ENCODE measurements at regions not wholly inside any gene's neighbourhood (a gene's known extent, or its start where the extent isn't known, plus 50 kb on each side); places are given as distances from the start of the nearest gene placed in this dataset.

DNA sequence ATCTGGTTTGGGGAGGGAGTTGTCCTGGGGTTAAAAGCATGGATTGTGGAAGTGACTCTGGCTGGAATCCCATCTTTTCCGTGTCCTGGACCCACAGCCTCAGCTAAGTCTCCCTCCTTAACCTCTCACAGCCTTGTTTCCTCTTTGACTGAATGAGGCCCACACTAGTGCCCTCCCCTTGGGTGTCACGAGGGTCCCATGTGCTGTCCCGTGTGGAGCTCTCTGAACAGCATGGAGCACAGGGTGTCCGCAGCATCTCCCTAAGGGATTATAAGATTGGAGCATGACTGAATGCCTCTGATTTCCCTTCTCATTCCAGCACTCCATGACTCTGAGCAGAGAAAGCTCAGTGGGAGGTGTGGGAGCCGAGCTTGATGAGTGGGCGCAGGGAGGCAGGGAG lies 182.5 kb downstream of the TEX29 start:
- no peak for TF ChIP-seq POLR2A (IDR thresholded peaks at IDR 0.05)
- TF ChIP-seq, protein P1, sequence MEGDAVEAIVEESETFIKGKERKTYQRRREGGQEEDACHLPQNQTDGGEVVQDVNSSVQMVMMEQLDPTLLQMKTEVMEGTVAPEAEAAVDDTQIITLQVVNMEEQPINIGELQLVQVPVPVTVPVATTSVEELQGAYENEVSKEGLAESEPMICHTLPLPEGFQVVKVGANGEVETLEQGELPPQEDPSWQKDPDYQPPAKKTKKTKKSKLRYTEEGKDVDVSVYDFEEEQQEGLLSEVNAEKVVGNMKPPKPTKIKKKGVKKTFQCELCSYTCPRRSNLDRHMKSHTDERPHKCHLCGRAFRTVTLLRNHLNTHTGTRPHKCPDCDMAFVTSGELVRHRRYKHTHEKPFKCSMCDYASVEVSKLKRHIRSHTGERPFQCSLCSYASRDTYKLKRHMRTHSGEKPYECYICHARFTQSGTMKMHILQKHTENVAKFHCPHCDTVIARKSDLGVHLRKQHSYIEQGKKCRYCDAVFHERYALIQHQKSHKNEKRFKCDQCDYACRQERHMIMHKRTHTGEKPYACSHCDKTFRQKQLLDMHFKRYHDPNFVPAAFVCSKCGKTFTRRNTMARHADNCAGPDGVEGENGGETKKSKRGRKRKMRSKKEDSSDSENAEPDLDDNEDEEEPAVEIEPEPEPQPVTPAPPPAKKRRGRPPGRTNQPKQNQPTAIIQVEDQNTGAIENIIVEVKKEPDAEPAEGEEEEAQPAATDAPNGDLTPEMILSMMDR (IDR thresholded peaks at IDR 0.05 in 4 of 5, conservative IDR thresholded peaks at IDR 0.05 in 1 of 5) = no peak
- ATAC-seq = no peak
- no peak for DNase-seq
- in situ Hi-C loops (cut with MboI; ENCODE audit: low sequenced_read_pairs in 4 of 4) = no loop called here
- no peaks in the 10 kb centered on the region for H3K27me3 ChIP-seq
- intact Hi-C loops (cut with DNase I; ENCODE audit: low total_unique reads) = no loop called here
- H3K4me3 ChIP-seq = no peak overlapping the region
- no peaks in the 10 kb centered on the region for H3K4me1 ChIP-seq
- no peaks in the 10 kb centered on the region for H3K36me3 ChIP-seq
- H3K9me3 ChIP-seq = no peaks in the 10 kb centered on the region
- H3K27ac ChIP-seq = no peak overlapping the region

DNA sequence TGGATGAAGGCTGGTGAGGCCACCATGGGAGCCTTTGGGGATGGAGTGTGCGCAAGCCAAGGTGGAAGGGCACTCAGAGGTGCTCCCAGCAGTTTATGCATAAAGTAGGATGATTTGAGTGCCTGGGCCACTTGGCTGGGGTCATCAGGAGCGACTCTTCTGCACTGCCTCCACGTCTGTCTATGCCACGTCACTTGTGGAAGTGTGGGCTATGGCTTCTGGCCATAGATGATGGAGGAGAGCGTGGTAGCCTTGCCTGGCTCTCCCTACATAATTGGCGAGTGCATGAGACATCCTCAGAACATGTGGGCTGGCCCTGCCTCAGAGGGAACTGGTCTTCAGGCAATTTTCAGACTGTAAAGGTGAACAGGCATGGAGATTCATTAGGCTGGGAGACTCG lies 182.9 kb downstream of the TEX29 start:
- intact Hi-C loops (cut with DNase I; ENCODE audit: low total_unique reads) = no loop called here
- DNase-seq (no peak), ATAC-seq (no peak)
- H3K4me3 ChIP-seq = no peak overlapping the region
- TF ChIP-seq, protein P1 (IDR thresholded peaks at IDR 0.05 in 4 of 5, conservative IDR thresholded peaks at IDR 0.05 in 1 of 5) = no peak
- no peak for TF ChIP-seq POLR2A (IDR thresholded peaks at IDR 0.05)
- H3K36me3 ChIP-seq = no peaks in the 10 kb centered on the region
- in situ Hi-C loops (cut with MboI; ENCODE audit: low sequenced_read_pairs in 4 of 4) = no loop called here
- H3K9me3 ChIP-seq = no peaks in the 10 kb centered on the region
- H3K27me3 ChIP-seq = no peaks in the 10 kb centered on the region
- H3K4me1 ChIP-seq = no peaks in the 10 kb centered on the region
- no peak overlapping the region for H3K27ac ChIP-seq

DNA sequence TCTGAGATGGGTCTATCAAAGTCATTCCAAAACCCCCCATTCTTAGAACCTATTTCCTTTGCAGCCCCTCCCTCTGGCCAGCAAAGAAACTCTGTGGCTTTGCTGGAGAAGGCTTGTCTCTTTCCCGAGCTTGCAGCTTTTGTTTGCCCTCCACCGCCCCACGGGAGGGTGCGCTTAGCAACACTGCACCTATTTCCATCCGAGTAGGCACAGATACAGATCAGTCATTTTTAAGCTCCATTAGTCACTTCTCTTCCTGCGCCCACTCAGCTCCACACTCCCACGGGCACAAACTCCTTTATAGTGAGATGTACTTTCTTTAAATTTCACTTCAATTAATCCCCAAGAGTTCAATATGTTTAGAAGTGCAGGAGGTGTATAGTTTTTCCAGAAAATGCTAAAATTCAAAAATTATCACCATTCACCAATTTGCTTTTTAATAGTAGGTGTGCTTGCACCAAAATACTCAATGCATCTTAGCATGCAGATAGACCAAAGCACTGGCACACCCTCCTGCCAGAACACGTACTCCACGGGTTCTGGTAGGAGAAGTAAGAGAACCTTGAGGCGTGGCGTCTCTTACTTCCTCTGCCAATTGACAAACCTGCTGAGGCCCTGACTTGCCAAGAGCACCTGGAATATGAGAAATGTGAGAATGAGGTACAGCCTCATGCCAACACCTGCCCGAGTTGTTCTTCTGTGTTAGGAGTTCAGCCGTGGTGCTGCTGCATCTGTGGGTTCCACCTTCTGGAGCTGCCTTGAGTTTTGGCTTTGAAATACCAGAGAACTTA lies 183.7 kb downstream of the TEX29 start:
- intact Hi-C loops (cut with DNase I; ENCODE audit: low total_unique reads) (no loop called here), in situ Hi-C loops (cut with MboI; ENCODE audit: low sequenced_read_pairs in 4 of 4) (no loop called here)
- no peaks in the 10 kb centered on the region for H3K27me3 ChIP-seq
- TF ChIP-seq POLR2A (IDR thresholded peaks at IDR 0.05) = no peak
- TF ChIP-seq, protein P1 (IDR thresholded peaks at IDR 0.05 in 4 of 5, conservative IDR thresholded peaks at IDR 0.05 in 1 of 5) = no peak
- no peak overlapping the region for H3K4me3 ChIP-seq
- no peaks in the 10 kb centered on the region for H3K36me3 ChIP-seq
- no peaks in the 10 kb centered on the region for H3K9me3 ChIP-seq
- H3K4me1 ChIP-seq = no peaks in the 10 kb centered on the region
- no peak for DNase-seq
- ATAC-seq = no peak
- no peak overlapping the region for H3K27ac ChIP-seq

DNA sequence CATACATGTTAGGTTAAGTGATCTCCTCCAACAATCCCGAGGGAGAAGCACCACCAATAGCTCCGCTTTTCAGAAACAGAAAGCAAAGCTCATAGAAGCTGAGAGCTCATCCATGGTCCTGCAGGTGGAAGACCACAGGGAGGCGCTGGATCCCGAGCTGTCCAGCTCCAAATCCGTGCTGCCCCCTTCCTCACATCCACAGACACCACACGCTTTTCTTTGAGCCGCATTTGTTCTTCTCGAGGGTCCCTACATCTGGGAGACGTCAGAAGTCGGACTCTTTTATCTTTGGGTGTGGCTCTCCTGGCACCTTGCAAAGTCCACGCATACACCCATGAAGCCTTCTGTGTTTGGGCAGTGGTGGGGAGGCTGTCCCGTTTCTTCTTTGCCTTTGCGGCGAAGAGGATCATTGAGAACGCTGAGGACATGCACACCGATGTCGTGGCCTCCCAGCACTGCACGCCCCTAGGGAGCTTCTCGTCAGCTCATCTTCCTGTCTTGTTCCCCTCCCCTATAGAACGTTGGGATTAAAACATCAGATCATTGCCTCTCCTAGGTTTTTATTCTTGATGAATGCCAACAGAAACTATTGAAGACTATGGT lies 184.8 kb downstream of the TEX29 start:
- Histone ChIP-seq H3K9me3 (no peaks in the 10 kb centered on the region), H3K27me3 (no peaks in the 10 kb centered on the region), H3K4me1 (no peaks in the 10 kb centered on the region), H3K27ac (no peak overlapping the region), H3K36me3 (no peaks in the 10 kb centered on the region), H3K4me3 (no peak overlapping the region)
- intact Hi-C loops (cut with DNase I; ENCODE audit: low total_unique reads) = no loop called here
- in situ Hi-C loops (cut with MboI; ENCODE audit: low sequenced_read_pairs in 4 of 4) = no loop called here
- no peak for TF ChIP-seq POLR2A (IDR thresholded peaks at IDR 0.05)
- TF ChIP-seq, protein P1 (IDR thresholded peaks at IDR 0.05 in 4 of 5, conservative IDR thresholded peaks at IDR 0.05 in 1 of 5) = peak in 2 of 5 experiments; percentile 15 to 24
- no peak for ATAC-seq
- DNase-seq = no peak
